AG09319 (cell line): ENCODE measurements at regions not wholly inside any gene's neighbourhood (a gene's known extent, or its start where the extent isn't known, plus 50 kb on each side); places are given as distances from the start of the nearest gene placed in this dataset.

Experiments
- DNase-seq: peaks from one replicate; pipeline ENCODE4 v3.0.0-alpha.2; 2010; ENCODE audit warnings: low read depth; ENCODE audit errors: extremely low read depth
- CTCF ChIP-seq: IDR thresholded peaks from 2 replicates; pipeline ENCODE4 v1.5.1; 2011; ENCODE audit warnings: low read depth, mild to moderate bottlenecking, inconsistent platforms, low read length, moderate library complexity

GRCh38 chr4:159038536-159038935 is 64.3 kb upstream of the RAPGEF2 start:
- no peak for DNase-seq
- TF ChIP-seq CTCF = no peak

GRCh38 chr4:159041054-159042034 is 61.5 kb upstream of the RAPGEF2 start:
- TF ChIP-seq CTCF = no peak
- DNase-seq = no peak

- no peak for TF ChIP-seq CTCF
- DNase-seq = no peak
Measured at GRCh38 chr4:159042097-159042605, 60.7 kb upstream of the RAPGEF2 start.

- TF ChIP-seq CTCF = no peak
Measured at GRCh38 chr4:159042868-159043267, 60.0 kb upstream of the RAPGEF2 start.

GRCh38 chr4:159043861-159044260 is 59.0 kb upstream of the RAPGEF2 start:
- no peak for DNase-seq
- no peak for TF ChIP-seq CTCF

More at GRCh38 chr4:159042868-159043267, 60.0 kb upstream of the RAPGEF2 start:
- DNase-seq = no peak

GRCh38 chr4:159045321-159045720 is 57.6 kb upstream of the RAPGEF2 start:
- no peak for TF ChIP-seq CTCF
- DNase-seq = no peak

GRCh38 chr4:159046683-159047082 is 56.2 kb upstream of the RAPGEF2 start:
- TF ChIP-seq CTCF = no peak
- no peak for DNase-seq
